ENCODE measurements at regions not wholly inside any gene's neighbourhood (a gene's known extent, or its start where the extent isn't known, plus 50 kb on each side); places are given as distances from the start of the nearest gene placed in this dataset.
"Not testable (repeated sequence)": the region's sequence is repeated elsewhere in the genome, so short reads cannot be mapped to it uniquely, and the experiment has no call there.

DNA sequence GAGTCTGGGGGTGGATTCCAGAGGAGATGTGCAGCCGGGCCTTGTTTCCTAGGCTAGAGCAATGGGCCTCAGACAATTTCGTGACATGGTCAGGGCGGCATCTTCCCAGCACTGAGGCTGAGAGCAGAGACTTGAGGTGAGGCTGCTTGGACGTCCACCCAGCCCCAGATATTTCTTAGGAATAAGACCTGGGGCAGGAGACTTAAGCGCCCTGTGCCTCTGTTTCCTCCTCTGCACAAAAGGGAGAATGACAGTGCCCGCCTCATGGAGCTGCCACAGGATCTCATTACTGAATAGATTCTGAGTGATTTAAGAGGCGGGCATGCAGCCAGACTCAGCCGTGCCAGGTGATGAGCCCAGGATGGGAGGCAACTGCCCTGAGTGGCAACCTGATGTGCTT, 297.9 kb upstream of the SFSWAP start:
- TF ChIP-seq, protein P1, sequence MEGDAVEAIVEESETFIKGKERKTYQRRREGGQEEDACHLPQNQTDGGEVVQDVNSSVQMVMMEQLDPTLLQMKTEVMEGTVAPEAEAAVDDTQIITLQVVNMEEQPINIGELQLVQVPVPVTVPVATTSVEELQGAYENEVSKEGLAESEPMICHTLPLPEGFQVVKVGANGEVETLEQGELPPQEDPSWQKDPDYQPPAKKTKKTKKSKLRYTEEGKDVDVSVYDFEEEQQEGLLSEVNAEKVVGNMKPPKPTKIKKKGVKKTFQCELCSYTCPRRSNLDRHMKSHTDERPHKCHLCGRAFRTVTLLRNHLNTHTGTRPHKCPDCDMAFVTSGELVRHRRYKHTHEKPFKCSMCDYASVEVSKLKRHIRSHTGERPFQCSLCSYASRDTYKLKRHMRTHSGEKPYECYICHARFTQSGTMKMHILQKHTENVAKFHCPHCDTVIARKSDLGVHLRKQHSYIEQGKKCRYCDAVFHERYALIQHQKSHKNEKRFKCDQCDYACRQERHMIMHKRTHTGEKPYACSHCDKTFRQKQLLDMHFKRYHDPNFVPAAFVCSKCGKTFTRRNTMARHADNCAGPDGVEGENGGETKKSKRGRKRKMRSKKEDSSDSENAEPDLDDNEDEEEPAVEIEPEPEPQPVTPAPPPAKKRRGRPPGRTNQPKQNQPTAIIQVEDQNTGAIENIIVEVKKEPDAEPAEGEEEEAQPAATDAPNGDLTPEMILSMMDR (IDR thresholded peaks at IDR 0.05) = no peak
- intact Hi-C loops (cut with DNase I) = no loop called here
- H3K9me3 ChIP-seq = no peaks in the 10 kb centered on the region
- H3K36me3 ChIP-seq = no peaks in the 10 kb centered on the region
- no peak overlapping the region for H3K27ac ChIP-seq
- H3K4me3 ChIP-seq = no peak overlapping the region
- H3K4me1 ChIP-seq = no peaks in the 10 kb centered on the region
- no peak for DNase-seq (ENCODE audit: low spot score in 2 of 2)
- H3K27me3 ChIP-seq = no peaks in the 10 kb centered on the region

DNA sequence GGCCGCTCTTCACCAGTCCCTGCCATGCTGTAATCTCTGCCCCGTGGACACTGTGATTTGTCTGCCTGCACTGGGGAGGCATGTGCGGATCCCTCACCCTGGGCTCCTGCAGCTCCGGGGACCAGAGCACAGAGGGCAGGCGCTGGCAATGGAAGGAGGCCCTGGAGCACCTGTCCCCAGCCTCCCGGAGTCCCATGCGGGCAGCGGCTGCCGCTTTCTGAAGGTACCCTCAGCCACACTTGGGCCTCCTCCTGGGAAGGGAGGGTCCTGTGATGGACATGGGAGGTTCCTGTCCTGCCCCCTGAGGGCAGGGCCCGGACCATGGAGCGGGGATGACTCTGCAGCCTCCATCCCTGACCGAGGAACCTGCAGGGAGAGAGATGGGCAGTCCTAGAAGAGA, 297.4 kb upstream of the SFSWAP start:
- TF ChIP-seq, protein P1 (IDR thresholded peaks at IDR 0.05) = no peak
- no peak for DNase-seq (ENCODE audit: low spot score in 2 of 2)
- no peak overlapping the region for H3K4me3 ChIP-seq
- no peaks in the 10 kb centered on the region for H3K9me3 ChIP-seq
- intact Hi-C loops (cut with DNase I) = no loop called here
- H3K36me3 ChIP-seq = no peaks in the 10 kb centered on the region
- H3K27ac ChIP-seq = no peak overlapping the region
- no peaks in the 10 kb centered on the region for H3K4me1 ChIP-seq
- H3K27me3 ChIP-seq = no peaks in the 10 kb centered on the region

DNA sequence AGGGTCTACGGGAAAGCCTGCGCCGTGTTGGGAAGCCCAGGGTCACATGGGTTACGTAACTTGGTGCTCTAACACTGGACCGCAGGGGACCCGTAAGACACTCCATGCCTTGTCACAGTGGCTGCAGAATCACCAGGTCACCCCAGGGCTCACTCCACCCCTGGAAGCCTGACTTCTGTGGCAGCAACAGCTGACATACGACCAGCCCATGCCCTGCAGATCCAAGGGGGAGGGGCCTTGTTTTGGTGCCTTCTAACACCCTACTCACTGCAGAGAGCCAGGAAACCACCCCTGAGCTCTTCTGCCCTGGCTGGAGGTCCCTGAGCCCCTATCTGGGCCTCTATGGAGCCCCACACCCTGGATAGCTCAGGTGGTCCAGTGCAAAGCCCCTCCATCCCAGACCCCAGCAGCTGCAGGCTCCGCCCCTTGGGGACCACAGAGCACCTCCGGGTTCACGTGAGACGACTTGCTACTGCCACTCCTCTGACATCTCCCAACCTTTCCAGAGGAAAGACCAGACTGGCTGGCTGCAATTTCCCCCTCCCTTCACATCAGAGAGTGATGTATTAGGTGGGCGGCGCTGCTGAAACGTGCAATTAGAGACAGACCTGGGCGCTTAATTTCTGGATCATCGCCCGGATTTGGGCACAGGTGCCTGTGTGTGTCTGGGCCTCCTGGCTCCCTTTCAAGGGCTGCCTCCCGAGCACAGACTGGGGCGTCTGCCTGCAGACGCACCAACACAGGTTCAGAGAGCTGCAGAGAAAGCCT, 296.6 kb upstream of the SFSWAP start:
- H3K36me3 ChIP-seq; intact Hi-C loops (cut with DNase I); H3K27me3 ChIP-seq; DNase-seq (ENCODE audit: low spot score in 2 of 2); H3K9me3 ChIP-seq; H3K27ac ChIP-seq; H3K4me3 ChIP-seq; H3K4me1 ChIP-seq: not testable (repeated sequence)

DNA sequence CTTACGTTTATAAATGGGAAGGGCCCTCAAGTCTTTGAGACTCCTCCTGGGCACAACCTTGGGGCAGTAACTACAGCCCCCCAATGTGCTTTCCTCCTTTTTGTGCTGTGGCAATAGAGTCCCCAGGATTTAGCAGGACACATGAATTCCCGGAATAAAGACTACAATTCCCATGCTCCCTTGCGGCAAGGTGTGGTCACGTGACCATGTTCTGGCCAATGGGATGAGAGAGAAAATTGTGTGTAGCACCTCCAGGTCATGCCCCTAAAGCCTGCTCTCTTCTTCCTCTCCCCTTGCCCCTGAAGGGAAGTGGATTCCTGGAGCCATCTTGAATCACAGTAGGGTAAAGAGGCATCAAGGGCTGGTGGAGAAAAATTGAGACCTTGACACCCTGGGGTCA, 295.1 kb upstream of the SFSWAP start:
- intact Hi-C loops (cut with DNase I) = no loop called here
- H3K27me3 ChIP-seq = no peaks in the 10 kb centered on the region
- H3K4me3 ChIP-seq = no peak overlapping the region
- TF ChIP-seq, protein P1 (IDR thresholded peaks at IDR 0.05) = no peak
- H3K9me3 ChIP-seq = no peaks in the 10 kb centered on the region
- no peaks in the 10 kb centered on the region for H3K36me3 ChIP-seq
- H3K27ac ChIP-seq = no peak overlapping the region
- no peaks in the 10 kb centered on the region for H3K4me1 ChIP-seq
- no peak for DNase-seq (ENCODE audit: low spot score in 2 of 2)

DNA sequence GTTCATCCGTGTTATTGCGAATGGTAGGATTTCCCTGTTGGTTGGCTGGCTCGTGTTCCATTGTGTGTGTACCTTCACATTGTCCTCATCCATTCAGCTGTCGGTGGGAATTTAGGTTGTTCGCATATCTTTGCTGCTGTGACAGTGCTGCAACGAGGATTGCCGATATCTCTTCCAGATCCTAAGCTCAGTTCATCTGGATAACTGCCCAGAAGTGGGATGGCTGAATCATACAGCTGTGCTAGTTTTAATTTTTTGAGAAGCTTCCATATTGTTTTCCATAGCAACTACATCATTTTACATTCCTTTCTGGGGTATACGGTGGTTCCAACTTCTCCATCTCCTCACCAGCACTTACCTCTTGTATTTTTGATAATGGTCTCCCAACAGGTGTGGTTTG, 292.8 kb upstream of the SFSWAP start:
- no peak for DNase-seq (ENCODE audit: low spot score in 2 of 2)
- no peak overlapping the region for H3K27ac ChIP-seq
- H3K4me3 ChIP-seq = no peak overlapping the region
- H3K36me3 ChIP-seq = no peaks in the 10 kb centered on the region
- H3K4me1 ChIP-seq = no peaks in the 10 kb centered on the region
- H3K9me3 ChIP-seq = no peaks in the 10 kb centered on the region
- no peaks in the 10 kb centered on the region for H3K27me3 ChIP-seq
- intact Hi-C loops (cut with DNase I) = no loop called here
- TF ChIP-seq, protein P1 (IDR thresholded peaks at IDR 0.05) = no peak

DNA sequence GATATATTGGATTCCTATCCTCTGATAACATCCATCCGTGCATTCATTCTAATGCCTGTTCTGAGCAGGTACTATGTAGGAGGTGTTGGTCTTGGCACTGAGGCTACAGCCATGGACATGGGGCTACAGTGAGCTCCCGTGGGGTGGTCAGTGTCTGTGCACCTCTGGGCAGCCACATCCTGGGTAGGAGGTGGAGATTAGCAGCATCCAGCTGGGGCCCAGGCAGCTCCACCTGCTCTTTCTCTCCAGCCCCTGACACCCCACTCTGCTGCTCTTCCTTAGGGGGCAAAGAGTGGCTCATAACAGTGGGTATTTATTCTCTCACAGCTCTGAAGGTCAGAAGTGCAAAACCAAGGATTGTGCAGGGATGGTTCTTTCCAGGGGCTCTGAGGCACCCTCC, 292.0 kb upstream of the SFSWAP start:
- H3K27ac ChIP-seq = no peak overlapping the region
- TF ChIP-seq, protein P1 (IDR thresholded peaks at IDR 0.05) = no peak
- H3K4me1 ChIP-seq = no peaks in the 10 kb centered on the region
- no peak overlapping the region for H3K4me3 ChIP-seq
- DNase-seq (ENCODE audit: low spot score in 2 of 2) = no peak
- H3K27me3 ChIP-seq = no peaks in the 10 kb centered on the region
- H3K9me3 ChIP-seq = no peaks in the 10 kb centered on the region
- intact Hi-C loops (cut with DNase I) = no loop called here
- no peaks in the 10 kb centered on the region for H3K36me3 ChIP-seq

All from ascending aorta (tissue), 2 donors.